Activated CD4-positive, alpha-beta T cell treated with anti-CD3 and anti-CD28 coated beads, Interleukin-2, amount 50 U/mL, for 48 hours (primary cell): ENCODE measurements at regions not wholly inside any gene's neighbourhood (a gene's known extent, or its start where the extent isn't known, plus 50 kb on each side); places are given as distances from the start of the nearest gene placed in this dataset.

Experiments
- DNase-seq, 2 experiments: peaks; one replicate each; pipeline ENCODE4 v3.0.0-alpha.2; 2020

DNA sequence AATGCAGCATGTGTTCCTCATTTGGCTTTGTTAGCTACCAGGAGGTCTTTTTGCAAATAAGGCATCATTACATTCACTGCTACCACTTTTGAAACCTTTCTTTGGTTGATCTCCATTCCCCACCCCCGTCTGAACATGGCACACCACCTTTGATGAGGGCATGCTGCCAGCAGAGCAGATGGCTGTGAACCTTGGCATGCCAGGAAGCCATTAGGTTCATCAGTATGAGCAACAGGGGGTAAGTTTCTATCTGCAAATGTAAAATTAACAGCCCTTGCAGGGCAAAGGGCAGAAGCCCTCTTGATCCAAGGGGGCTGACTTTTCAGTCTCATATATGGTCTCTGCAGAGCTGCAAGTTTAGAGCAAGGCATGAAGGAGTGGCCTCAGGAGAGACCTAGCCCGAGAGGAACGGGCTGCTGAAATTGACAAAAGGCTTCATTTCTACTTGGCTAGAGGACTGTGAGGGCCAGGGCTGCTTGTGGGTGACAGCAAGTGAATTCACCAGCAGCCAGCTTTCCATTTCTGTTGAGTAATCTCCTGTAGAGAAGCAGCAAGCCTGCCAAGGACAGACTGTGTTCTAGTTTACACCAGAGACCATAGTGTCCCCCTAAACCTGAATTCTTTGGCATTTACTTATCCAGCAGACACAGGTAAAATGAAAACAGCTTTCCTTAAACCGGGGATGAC, 127.9 kb downstream of the ZNF326 start:
- no peak for DNase-seq

GRCh38 chr1:90114521-90115141, 119.7 kb downstream of the ZNF326 start:
- no peak for DNase-seq

GRCh38 chr1:90107990-90108389, 113.1 kb downstream of the ZNF326 start:
- no peak for DNase-seq

DNA sequence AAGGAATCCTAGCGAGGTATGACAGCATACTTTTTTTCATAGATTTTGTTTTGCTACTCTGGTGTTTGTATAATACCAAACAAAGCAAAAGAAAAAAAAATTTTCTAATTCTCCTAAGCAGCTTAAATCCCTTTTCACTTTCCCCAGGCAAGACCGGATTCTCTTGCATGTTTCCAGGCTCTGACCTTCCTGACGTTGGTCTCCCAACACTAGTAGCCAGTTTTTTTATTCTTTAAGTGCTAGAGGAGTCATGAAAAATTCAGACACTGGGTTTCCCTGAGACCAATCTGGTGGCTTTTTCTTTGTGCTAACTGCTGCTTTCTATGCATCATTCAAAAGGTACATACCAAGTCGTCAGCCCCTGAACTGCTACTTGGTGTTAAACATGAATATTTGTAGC, 111.4 kb downstream of the ZNF326 start:
- DNase-seq: no peak

- no peak for DNase-seq
These were observed 110.1 kb downstream of the ZNF326 start for GRCh38 chr1:90104941-90105538.

- no peak for DNase-seq
These were observed 105.7 kb downstream of the ZNF326 start for GRCh38 chr1:90100566-90100965.

DNA sequence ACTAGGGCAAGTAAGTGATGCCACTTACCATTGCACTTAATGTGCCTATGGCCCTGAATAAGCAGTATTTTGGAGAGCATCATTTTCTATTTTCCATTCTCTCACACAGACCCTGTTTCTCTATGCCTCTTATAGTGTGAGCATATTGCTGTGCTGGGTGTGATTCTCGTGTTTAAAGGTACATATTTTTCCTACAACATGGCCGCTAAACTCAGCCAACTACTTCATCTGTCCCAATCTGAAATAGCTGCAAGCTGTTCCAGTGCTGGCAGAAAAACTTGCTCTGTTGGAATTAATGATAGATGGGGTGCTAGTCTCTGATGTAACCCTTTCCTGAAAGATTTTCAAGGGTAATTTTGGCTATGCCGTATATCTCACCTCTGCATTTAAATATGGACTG, 97.5 kb downstream of the ZNF326 start:
- DNase-seq: no peak
